ENCODE measurements at regions not wholly inside any gene's neighbourhood (a gene's known extent, or its start where the extent isn't known, plus 50 kb on each side); places are given as distances from the start of the nearest gene placed in this dataset.
"Not testable (repeated sequence)": the region's sequence is repeated elsewhere in the genome, so short reads cannot be mapped to it uniquely, and the experiment has no call there.

DNA sequence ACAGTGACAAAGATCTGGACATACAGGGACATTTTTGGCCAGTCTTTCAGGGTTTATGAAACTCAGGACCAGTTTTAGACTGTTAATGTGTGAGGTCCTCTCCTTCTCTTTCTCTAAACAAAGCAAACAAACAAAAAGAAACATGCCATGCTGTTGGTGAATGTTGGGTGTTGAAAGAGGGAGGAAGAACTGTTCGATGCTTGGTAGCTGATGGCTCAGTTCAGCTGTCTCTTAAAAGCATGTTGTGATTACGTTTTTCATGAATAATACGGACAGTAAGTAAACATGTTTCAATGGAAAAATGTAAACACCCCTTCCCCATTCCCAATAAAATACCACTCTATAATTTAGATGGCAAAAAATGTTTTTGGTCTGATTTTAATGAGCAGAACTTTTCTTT, 219.1 kb downstream of the SEC23IP start:
- no peak for DNase-seq (ENCODE audit: low read depth)

DNA sequence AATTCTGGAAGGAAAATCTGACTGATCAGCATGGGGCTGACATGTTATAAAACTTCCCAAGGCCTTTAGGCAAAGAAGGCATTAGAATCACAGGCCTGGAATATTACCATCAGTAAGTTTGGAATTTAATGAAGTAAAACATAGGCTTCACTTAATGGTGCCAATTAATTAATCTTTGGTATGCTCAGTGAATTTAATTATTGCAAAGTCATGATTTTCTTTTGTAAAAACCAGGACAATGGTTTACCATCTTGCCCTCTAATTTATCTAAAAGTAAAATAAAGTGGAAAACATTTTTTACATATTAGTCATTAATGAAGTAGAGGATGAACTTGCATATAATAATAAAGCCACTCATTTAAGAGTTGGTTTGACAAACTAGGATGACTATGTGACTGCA, 220.3 kb downstream of the SEC23IP start:
- DNase-seq (ENCODE audit: low read depth), result no peak

DNA sequence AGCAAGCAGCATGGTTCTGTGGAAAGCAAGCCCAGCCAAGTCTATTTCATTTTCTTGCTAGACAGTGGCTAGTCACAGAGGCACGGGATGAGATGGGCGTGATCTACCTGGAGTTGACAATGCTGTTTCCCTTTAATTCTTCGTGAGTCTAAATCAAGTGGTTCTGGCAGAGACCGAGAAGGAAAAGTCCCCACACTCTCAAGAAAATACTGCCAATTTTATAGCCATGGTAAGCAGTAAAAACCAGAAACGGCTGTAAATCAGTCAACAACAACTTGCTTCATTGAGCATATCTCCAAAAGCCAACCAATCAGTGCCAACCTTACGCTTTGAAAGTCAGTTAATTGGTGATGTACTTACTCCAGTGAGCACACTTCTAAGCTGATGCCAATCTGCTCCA, 223.4 kb downstream of the SEC23IP start:
- no peak for DNase-seq (ENCODE audit: low read depth)

DNA sequence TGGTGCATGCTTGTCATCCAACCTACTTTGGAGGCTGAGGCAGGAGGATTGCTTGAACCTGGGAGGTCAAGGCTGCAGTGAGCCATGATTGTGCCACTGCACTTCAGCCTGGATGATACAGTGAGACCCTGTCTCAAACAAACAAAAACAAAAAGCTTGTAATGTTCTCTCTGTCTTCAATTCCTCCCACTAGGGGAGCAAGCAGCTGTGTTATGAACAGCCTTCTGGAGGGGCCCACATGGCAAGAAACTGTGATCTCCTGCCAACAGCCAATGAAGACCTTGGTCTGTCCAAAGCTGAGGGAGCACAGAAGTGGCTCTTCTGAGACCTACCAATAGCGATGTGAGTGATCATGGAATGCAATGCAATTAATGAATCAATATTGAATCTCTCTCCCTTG, 229.2 kb downstream of the SEC23IP start:
- DNase-seq (ENCODE audit: low read depth), result no peak

DNA sequence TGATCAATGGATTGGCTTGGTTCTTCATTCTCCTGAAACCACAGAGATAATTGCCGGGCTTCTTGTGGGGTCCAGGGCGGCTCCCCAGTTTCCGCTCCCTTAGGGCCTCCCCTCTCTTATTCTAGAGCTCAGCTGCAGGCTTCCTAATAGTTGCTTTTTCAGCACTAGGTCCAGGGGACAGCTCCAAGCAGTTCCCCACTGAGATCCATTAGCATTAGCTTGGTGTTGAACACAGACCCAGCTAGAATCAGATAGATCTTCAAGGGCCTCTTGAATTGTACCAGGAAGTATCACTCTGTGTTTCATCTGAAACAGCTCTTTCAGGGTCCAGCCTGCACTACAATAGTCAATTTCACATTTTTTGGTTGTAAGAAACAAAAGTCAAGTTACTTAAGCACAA, 238.7 kb downstream of the SEC23IP start:
- DNase-seq (ENCODE audit: low read depth), result no peak

DNA sequence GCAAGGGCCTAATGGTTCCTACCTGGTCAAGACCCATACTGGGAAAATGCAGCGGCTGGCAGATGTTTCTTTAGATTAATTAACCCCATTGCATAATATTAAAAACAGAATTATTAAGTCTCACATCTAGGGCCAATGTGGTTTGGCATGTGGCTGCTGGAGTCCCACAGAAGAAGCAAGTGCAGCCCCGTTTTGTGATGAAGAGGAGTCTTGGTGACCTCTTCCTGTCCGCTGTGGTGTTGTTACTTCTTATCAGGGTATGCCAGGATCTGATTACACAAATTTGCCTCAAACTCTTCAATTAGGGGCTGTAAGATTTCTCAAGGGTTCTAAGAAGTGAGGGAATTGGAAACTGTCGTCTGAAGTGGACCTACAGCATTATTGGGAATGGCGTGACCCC, 240.3 kb downstream of the SEC23IP start:
- no peak for DNase-seq (ENCODE audit: low read depth)

DNA sequence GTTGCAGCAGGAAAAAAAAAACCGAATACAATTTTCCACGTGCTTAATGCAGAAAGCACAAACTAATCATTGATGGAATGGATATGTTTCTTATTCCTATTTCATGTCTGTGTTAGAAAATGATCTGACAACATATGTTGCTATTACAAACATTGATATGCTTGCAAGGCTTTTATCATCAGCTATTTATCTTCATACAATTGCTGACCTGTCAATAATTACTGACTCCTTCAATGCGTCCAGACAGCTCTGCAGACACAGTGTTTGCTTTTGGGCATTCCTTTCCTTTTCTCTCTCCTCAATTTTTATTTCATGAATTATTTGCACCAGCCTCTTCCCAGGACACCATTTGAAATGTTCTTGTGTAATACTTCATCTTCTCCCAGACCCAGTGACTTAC, 246.2 kb downstream of the SEC23IP start:
- DNase-seq (ENCODE audit: low read depth), result no peak

DNA sequence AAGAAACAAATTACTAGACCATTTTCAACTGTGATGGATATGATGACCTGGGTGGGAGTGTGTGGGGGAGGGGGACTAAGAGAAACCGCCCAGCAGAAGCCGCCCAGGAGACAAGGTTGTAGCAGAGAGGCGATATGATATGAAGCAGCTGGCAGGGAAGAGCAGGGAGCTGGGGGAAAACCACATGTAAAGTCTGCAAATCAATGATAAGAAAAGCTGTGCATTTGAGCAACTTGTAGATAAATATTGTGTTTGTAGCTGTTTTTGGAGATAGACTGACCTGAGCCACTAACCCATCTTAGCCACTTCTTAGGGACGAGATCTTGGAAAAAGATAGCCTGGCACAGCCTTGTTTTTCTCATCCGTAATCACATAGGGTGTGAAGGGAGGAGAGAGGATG, 252.6 kb downstream of the SEC23IP start:
- DNase-seq (ENCODE audit: low read depth), result no peak

DNA sequence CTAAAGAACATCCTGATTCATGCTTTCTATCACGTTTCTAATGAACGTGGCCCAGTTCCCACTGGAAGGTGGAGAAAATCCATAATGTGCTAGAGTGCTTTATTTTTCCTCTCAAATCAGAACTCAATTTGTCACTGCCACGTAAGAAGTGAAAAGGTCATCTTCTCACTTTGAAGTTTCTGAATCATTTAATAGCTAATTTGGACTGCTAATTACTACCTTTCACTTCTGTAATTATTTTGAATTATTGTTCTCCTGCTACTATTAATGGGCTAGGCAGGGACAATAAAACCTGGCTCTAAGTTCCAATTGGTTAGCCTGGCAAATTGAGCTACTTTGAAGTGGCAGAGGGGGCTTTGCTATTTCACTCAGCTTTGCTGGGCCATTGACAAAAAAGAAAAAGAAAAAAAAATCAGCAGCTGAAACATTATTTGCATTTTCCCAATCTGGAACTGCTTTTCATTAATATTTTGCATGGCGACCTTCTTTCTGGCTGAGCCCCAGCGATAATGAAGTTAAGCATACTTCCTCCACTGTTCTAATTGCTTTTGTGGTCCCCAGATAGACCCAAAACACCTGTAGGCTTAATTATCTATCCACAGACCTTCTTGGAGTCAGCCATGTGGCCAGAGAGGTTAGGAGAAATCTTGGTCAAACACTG, 264.2 kb downstream of the SEC23IP start:
- no peak for DNase-seq (ENCODE audit: low read depth)

DNA sequence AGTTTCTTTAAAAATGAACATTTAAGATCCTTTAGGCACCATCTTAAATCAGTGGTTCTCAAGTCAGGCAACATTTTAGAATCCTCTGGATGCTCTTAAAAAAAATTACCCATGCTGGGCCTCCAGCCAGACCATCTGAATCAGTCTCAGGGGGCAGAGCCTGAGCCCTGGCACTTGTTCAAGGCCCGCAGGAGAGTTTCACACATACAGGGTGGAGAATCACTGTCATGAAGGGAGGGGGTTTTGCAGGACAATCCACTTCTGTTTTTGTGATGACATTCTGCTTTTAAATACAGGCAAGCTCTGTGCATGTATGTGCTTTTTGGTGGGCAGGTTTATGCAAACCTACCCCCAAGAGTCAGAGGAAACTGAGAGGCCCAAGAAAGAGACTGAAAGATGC, 268.6 kb downstream of the SEC23IP start:
- no peak for DNase-seq (ENCODE audit: low read depth)

DNA sequence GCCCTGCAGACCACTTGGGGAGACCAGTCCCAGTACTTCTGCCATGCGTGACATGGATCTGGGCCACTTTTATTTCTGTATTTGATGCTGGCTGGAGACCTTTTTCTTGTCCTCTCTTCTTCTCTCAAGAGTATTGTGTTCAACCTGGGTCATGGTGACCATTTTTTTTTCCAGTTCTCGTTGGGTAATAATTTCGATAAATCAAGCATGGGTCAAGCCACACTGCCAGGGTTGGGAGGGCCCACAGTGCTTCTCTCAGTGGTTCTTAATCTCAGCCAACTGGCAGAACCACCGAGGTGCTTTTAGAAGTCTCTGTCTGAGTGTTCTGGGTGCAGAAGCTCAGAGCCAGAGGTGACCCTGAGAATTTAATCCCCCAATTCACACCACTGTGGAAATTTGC, 269.9 kb downstream of the SEC23IP start:
- DNase-seq (ENCODE audit: low read depth), result no peak

DNA sequence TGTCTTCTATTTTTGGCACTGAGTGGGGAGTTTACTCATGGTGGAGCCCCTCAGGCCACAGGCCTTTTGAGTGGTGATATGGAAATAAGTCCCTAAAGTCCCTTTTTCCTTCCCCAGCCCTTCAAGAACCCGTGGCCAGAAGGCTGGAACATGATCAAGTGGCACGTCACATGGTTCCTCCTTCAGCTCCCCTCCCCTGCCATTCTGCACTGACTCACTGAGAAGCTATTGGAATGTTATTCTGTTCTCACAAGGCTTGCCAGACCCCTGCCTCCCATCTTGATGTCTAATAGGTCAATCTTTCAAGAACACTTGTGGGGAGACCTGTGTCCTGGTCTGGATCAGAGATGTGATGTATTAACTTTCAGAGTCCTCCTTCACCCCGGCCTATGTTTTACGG, 279.8 kb downstream of the SEC23IP start:
- no peak for DNase-seq (ENCODE audit: low read depth)

DNA sequence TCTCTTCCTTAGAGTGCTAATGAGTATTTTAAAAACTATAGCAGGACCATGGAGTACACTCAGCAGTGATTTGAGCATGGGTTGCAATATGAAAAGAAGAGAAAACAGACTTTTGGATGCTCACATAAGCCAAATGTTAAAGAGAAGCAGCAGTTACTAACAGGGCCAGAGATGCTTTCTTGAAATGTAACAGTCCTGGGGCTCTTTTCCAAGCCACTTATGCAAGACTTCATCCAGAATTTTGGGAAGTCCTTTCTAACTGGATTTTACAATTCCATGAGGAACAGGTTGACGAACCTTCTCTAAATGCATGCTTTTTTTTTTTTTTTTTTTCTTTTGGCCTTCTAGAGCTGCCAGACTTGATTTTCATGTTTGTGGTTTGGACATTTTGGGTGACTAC, 282.0 kb downstream of the SEC23IP start:
- DNase-seq (ENCODE audit: low read depth), result no peak

DNA sequence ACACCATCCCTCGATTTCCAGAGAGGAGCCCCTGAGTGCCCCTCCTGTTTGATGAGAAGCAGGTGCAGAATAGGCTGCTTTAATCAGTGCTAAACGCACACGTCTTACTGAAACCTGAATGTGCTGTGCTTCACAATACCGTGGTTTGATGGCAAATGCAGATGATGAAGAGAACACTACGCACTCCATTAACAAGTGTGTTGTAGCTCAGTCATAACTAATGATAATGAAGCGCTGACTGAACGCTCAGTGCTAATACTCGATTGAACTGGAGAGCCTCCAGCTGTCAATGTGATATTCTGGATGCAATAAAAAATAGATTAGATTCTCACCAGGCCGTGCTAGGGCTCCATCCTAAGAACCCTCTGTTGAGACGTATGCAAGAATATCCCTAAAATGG, 279.7 kb upstream of the PLPP4 start:
- DNase-seq (ENCODE audit: low read depth), result no peak

DNA sequence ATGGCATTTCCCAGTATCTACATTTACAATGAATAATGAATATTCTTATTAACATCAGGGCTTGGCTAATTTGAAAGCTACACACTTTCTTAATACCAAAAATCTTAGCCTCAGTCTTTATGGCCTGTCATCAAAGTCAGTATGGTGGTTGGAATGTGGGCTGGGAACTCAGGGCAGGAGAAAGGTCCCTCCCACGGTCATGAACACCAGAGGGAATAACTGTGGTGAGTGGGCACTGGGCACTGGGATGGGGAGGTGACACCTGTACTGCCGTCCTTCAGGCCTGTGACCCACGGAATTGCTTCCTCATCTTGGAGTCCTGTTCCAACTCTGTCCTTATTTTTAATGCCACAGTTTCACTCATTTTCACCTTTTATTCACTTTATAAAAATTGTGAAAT, 276.9 kb upstream of the PLPP4 start:
- DNase-seq (ENCODE audit: low read depth), result no peak

DNA sequence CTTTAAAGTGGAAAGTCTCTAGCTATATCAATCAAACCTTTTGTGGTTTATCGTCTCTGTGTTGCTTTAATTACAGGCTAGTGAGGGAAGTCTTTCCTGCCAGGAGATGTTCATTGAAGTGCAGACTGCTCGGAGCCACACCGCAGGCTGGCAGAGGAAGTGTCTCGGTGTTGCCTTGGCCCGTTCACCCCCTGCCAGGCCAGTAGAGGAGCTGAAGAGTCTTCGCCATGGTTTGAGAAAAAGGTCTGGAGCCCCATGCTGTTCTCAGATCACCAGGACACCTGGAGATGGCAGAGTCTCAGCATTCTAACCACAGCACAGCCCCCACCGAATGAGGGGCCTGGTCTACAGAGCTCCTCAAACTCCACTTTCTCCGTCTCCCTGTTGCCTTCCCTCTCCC, 275.9 kb upstream of the PLPP4 start:
- no peak for DNase-seq (ENCODE audit: low read depth)

DNA sequence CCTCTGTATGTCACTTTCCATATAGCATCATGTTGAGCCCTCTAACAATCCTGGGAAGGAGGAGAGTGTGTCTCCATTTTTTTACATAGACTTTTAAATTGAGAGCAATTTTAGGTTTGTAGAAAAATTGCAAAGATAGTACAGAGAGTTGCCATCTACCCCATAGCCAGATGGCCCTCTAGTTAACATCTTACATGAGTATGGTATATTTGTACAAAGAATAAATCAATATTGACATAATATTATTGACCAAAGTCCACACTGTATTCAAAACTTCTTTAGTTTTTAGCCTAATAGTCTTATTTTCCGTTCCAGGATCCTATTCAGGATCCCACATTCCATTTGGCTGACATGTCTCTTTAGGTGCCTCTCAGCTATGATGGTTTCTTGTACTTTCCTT, 274.6 kb upstream of the PLPP4 start:
- DNase-seq (ENCODE audit: low read depth), result no peak

DNA sequence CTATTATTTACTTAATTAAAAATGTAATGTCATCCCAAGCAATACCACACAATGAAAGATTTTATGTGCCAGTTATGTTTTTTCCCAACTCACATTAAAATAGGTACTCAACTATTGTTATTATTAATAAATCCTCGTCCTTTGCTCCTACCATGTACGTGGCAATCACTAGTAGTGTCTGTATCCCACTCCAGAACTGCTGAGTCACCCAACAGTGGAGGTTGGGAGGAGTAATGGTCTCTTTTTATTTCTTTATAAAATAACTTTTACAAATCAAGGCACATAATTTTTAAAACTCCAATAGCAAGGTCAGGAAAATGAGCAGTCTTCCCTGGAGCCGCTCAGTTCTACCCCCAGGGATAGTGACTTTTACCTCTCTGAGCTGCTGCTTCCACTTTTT, 273.5 kb upstream of the PLPP4 start:
- no peak for DNase-seq (ENCODE audit: low read depth)

DNA sequence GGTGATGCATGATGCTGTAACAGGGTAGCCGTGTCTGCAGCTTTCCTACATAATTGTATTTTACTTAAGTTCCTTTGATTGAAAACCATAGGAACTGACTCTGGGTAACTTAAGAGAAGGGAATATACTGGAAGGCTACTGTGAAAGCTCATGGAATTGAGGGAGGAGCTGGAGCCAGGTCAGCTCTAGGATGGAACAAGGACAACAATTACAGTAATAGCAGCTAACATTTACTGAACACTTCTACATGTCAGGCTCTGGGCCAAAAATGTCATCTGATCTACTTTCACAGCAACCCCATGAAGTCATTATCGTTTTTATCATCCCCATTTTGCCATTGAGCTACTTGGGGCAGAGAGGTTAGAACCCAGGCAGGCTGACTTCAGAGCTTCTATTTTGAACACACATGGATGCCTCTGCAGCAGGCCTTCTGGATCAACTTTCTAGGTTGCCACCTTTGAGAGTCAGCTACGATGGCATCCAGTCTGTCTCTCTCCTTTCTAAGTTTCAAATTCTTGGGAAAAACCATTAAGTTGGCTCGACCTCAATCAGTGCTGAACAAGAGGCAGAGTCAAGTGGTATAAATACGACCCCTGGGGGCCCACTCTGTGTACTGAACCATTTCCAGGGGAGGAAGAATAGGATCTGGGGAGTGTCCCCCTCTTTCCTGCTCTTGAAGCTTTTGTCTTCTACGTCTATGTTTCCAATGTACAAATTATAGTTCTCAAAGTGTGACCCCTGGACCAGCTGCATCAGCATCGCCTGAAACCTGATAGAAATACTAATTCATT, 272.3 kb upstream of the PLPP4 start:
- no peak for DNase-seq (ENCODE audit: low read depth)

DNA sequence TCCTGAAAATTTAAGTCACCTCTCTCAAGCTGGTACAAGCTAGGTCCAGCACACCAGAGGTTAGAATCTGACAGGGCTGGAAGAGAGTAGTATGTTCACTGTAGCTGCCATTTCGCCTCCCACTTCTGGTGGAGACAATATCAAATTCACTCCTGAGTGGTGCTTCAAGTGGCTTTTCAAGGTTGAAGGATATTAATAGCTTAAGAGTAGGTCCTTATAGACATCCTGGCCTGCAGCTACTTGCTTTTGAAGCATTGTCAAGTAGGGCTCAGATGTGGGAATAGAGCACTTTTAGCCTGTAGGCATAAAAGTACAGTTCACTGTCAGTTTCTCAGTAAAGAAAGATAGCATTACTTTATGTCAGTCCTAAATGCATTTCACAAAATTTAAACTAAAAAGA, 270.5 kb upstream of the PLPP4 start:
- DNase-seq (ENCODE audit: low read depth), result no peak

DNA sequence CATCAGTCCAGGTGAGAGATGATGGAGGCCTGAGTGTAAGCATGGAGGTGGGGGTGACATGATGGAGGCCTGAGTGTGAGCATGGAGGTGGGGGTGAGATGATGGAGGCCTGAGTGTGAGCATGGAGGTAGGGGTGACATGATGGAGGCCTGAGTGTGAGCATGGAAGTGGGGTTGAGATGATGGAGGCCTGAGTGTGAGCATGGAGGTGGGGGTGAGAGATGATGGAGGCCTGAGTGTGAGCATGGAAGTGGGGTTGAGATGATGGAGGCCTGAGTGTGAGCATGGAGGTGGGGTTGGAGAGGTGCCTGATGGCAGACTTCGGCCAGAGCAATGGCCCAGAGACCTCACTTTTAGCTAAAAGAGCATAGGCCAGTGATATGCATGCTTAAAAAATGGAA, 269.9 kb upstream of the PLPP4 start:
- DNase-seq (ENCODE audit: low read depth), result not testable (repeated sequence)

DNA sequence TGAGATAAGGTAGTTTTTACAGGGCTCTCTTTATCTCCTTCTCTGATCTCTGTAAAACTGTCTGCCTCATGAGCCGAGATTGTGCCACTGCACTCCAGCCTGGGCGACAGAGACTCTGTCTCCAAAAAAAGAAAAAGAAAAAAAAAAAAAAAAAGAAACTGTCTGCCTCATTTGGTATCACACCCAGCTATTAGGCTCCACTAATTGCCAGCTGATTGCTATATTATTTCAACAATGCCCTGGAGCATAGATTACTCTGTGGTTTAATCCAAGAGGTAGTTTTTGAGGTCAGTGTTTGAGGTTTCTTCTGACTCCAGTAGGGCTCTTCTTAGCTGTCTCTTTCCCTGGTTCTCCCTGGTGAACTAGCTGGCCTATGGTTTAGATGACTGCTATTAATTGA, 268.1 kb upstream of the PLPP4 start:
- no peak for DNase-seq (ENCODE audit: low read depth)

DNA sequence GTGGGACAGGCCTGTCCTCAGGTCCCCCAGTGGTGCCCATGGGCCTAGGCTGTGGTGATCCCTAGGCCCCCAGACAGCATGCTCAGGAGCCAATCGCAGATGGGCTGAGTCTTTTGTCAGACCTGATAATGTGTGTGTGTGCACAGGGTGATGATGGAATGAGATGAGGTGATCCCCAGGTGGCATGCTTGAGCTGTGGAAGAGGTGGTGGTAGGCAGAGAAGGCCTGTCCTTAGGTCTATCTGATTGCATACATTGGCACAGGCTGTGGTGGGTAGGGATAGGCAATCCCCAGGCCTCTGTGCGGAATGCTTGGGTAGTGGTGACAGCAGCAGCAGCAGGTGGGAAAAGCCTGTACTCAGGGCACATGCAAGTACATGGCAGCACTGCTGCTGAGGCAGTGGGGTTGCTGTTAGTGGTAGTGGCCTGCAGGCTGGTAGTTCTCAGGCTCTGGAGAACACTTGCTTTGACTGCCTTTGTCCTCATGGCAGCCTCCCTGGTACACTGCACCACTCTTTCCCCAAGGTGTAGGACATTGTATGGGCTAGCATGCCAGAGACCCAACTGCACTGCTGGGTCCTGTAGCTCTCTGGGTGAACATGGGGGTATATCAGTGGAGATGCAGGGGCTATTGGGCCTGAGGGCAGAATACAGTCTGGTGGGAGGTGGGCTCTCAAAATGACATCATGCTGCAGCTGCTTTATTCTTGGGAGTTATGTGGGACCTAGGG, 260.9 kb upstream of the PLPP4 start:
- DNase-seq (ENCODE audit: low read depth), result no peak
